ENCODE measurements at regions not wholly inside any gene's neighbourhood (a gene's known extent, or its start where the extent isn't known, plus 50 kb on each side); places are given as distances from the start of the nearest gene placed in this dataset.

GRCh38 chr6:140855520-140855919 is 1277.2 kb upstream of the GJE1 start:
- TF ChIP-seq CTCF (IDR thresholded peaks at IDR 0.05) (no peak), POLR2A (IDR thresholded peaks at IDR 0.05) (no peak)
